GM10248 (cell line): ENCODE measurements at regions not wholly inside any gene's neighbourhood (a gene's known extent, or its start where the extent isn't known, plus 50 kb on each side); places are given as distances from the start of the nearest gene placed in this dataset.

Source experiments
- CTCF ChIA-PET: fragments of 300-600 bp; sonication (Branson Sonifier 250); formaldehyde crosslinking; extraction: SDS; loops from one replicate; lab custom pipeline; 2021; ENCODE audit warnings: antibody characterized with exemption; lab: Yijun Ruan, JAX
- POLR2A ChIA-PET: fragments of 350-650 bp; sonication (Branson Sonifier 250); formaldehyde crosslinking; extraction: SDS; loops from one replicate; lab custom pipeline; 2020; ENCODE audit warnings: antibody characterized with exemption; lab: Yijun Ruan, JAX
- DNase-seq: peaks from one replicate; pipeline ENCODE4 v3.0.0; 2012; ENCODE audit errors: extremely low spot score
- TF ChIP-seq, protein P1 (sequence below): IDR thresholded peaks from 2 replicates; pipeline ENCODE4 v1.5.1; 2012; ENCODE audit warnings: mild to moderate bottlenecking, low read depth; ENCODE audit errors: extremely low read depth, missing control alignments, control extremely low read depth

DNA sequence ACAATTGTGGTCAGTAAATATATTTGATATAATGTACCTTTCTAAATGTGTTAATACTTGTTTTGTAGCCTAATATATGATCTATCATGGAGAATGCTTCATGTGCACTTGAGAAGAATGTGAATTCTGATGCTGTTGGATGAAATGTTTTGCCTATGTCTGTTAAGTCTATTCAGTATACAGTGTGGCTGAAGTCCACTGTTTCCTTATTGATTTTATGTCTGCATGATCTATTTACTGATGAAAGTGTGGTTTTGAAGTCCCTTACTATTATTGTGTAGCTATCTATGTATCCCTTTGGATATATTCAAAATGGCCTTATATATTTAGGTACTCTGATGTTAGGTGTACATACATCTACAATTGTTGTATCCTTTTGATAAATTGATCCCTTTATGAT is 515.8 kb upstream of the EPHA5 start:
- TF ChIP-seq, protein P1, sequence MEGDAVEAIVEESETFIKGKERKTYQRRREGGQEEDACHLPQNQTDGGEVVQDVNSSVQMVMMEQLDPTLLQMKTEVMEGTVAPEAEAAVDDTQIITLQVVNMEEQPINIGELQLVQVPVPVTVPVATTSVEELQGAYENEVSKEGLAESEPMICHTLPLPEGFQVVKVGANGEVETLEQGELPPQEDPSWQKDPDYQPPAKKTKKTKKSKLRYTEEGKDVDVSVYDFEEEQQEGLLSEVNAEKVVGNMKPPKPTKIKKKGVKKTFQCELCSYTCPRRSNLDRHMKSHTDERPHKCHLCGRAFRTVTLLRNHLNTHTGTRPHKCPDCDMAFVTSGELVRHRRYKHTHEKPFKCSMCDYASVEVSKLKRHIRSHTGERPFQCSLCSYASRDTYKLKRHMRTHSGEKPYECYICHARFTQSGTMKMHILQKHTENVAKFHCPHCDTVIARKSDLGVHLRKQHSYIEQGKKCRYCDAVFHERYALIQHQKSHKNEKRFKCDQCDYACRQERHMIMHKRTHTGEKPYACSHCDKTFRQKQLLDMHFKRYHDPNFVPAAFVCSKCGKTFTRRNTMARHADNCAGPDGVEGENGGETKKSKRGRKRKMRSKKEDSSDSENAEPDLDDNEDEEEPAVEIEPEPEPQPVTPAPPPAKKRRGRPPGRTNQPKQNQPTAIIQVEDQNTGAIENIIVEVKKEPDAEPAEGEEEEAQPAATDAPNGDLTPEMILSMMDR, result no peak
- ChIA-PET POLR2A (no interaction called here), CTCF (no interaction called here)
- no peak for DNase-seq

DNA sequence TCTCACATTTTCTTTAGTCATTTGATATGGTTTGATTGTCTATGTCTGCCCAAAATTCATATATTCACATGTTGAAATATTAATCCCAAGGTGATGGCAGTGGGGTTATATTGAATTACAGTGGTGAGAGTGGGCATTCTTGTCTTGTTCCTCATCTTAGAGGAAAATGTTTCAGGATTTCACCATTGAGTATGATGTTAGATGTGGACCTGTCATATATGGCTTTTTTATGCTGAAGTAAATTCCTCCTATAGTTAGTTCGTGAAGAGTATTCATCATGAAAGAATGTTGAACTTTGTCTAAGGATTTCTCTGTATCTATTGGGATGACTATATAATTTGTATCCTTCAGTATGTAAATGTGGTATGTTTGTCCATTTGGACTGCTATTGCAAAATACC is 512.3 kb upstream of the EPHA5 start:
- TF ChIP-seq, protein P1, result no peak
- POLR2A ChIA-PET, result no interaction called here

DNA sequence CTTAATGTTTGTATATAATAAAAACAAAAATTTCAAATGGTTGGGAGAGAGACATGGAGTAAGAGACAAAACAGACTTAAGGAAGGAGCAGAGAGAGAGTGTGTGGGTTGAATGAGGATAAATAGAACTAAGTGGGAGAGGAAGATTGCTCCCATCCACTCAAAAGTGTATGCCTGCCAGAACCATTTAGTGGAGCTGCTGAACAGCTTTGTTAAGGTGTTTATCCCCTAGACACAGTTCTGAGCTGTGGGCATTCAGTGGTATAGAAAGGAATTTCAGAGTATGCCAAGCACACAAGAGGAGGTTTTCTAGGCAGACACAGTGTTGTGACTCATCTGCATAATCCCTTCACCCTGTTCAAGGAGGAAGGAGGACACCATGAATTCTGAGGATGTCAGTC is 508.6 kb upstream of the EPHA5 start:
- ChIA-PET POLR2A (no interaction called here), CTCF (interaction anchor here (1.5 to 1.6 kb wide), 2 partner anchors 9 to 18 kb away, joined by 5 read pairs; no protein-coding TSS in a partner anchor)
- no peak for DNase-seq
- TF ChIP-seq, protein P1, result no peak

More for the DNA sequence above, 512.3 kb upstream of the EPHA5 start:
- CTCF ChIA-PET, result no interaction called here
- no peak for DNase-seq

DNA sequence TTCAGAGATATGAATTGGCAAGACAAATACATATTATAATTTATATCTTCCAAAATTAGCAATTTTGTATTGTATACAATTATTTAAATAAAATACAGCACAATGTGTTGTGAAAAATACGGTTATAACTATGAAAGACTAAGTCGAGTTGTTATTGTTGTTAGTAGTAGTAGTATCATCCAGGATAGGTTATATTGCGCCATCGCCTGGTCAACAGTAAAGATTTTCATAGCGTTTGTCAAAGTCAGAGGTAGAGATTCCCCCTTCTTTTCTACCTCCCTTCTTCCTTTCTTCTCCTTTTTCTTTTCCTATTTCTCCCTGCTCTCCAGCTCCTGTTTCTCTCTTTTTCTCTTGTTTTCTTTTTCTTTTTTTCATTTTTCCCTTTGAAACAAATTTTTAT is 499.1 kb upstream of the EPHA5 start:
- CTCF ChIA-PET, result no interaction called here
- TF ChIP-seq, protein P1, result no peak
- POLR2A ChIA-PET, result no interaction called here
- no peak for DNase-seq

DNA sequence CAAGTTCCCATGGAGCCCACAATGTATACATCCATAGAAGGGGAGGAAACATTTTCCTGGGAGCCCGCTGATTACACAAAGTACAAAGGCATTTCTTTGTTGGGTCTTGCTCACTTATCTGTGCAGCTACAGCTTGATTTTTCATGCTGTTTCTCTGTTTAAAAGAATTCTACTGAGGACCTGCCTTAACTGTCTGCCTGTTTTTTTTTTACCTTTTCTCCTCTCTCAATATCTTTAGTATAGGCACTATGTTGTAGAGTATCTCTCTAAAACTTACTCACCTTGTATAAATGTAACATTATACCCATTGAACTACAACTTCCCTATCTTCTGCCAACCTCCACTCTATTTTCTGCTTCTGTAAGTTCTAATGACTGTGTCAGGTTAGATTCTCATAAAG is 494.6 kb upstream of the EPHA5 start:
- ChIA-PET POLR2A (no interaction called here), CTCF (no interaction called here)
- DNase-seq, result no peak
- TF ChIP-seq, protein P1, result no peak

DNA sequence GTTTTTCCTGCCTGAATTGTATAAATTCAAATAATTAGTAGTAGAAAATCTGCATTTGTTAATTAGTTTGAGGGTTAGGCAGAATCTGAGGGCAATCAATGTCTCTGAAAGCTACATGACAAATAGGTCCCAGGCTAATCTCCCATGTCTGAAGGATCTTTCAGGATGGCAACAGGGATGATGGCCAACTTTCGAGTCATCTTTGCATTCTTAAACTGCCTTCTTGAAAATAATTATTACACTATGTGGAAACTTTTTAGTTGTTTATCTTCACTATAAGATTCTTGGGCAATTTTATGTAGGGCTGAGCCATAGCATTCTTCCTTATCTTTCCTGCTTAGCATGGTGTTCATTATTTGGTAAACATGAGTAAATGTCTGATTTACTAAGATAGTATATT is 490.3 kb upstream of the EPHA5 start:
- ChIA-PET CTCF (interaction anchor here (0.6 kb wide), 1 partner anchor 203 kb away, joined by 3 read pairs; no protein-coding TSS in a partner anchor), POLR2A (no interaction called here)
- TF ChIP-seq, protein P1, result no peak
- no peak for DNase-seq
